Liver (tissue), 8 donors: ENCODE measurements at regions not wholly inside any gene's neighbourhood (a gene's known extent, or its start where the extent isn't known, plus 50 kb on each side); places are given as distances from the start of the nearest gene placed in this dataset.

Source experiments
- DNase-seq: peaks from one replicate; pipeline ENCODE4 v3.0.0-alpha.2; 2017; ENCODE audit warnings: low spot score
- H3K27ac ChIP-seq, 2 donors: one replicate each; pipeline ENCODE4 v1.7.0; 2013; ENCODE audit warnings: inconsistent platforms in 2 of 2, low read length in 2 of 2, control low read depth in 1 of 2, low read depth in 1 of 2, mild to moderate bottlenecking in 1 of 2
- H3K27me3 ChIP-seq, 4 donors: one replicate each; pipeline versions ENCODE4 v1.6.1 to v1.7.0; 2013; ENCODE audit warnings: low read length in 3 of 4, inconsistent platforms in 1 of 4, mild to moderate bottlenecking in 1 of 4, moderate library complexity in 1 of 4; ENCODE audit not compliant: control insufficient read depth in 4 of 4, insufficient read depth in 4 of 4
- H3K36me3 ChIP-seq, 4 donors: one replicate each; pipeline versions ENCODE4 v1.6.1 to v1.7.0; 2013; ENCODE audit warnings: low read length in 3 of 4, mild to moderate bottlenecking in 3 of 4, low read depth in 1 of 4, moderate library complexity in 1 of 4; ENCODE audit not compliant: control insufficient read depth in 4 of 4, insufficient read depth in 3 of 4
- H3K4me1 ChIP-seq, 4 donors: one replicate each; pipeline versions ENCODE4 v1.6.1 to v1.7.0; 2013; ENCODE audit warnings: low read length in 3 of 4, mild to moderate bottlenecking in 3 of 4, moderate library complexity in 1 of 4; ENCODE audit not compliant: control insufficient read depth in 4 of 4, insufficient read depth in 4 of 4
- H3K4me3 ChIP-seq, 3 donors: one replicate each; pipeline versions ENCODE4 v1.6.1 to v1.7.0; 2013; ENCODE audit warnings: low read length in 3 of 3, control low read depth in 1 of 3, low read depth in 1 of 3, mild to moderate bottlenecking in 1 of 3
- H3K9ac ChIP-seq, 2 donors: one replicate each; pipeline ENCODE4 v1.7.0; 2013; ENCODE audit warnings: low read length in 2 of 2, mild to moderate bottlenecking in 2 of 2, moderate library complexity in 2 of 2, control low read depth in 1 of 2, low read depth in 1 of 2
- H3K9me3 ChIP-seq, 4 donors: one replicate each; pipeline versions ENCODE4 v1.6.1 to v1.7.0; 2013; ENCODE audit warnings: low read length in 3 of 4; ENCODE audit not compliant: control insufficient read depth in 4 of 4
- EGR1 ChIP-seq, 2 donors: IDR thresholded peaks; 2 replicates each; pipeline ENCODE4 v1.6.1; 2016 to 2018; ENCODE audit warnings: antibody characterized with exemption in 2 of 2, low read depth in 2 of 2
- GABPA ChIP-seq, 2 donors: IDR thresholded peaks in 1 of 2; conservative IDR thresholded peaks in 1 of 2; 2 replicates each; pipeline ENCODE4 v1.6.1; 2016; ENCODE audit warnings: antibody characterized with exemption in 2 of 2, mild to moderate bottlenecking in 1 of 2, moderate library complexity in 1 of 2
- HNF4A ChIP-seq, 2 donors: conservative IDR thresholded peaks; 2 replicates each; pipeline ENCODE4 v1.6.1; 2016; ENCODE audit warnings: antibody characterized with exemption in 2 of 2, mild to moderate bottlenecking in 2 of 2
- JUND ChIP-seq, 2 donors: IDR thresholded peaks; 2 replicates each; pipeline ENCODE4 v1.6.1; 2016; ENCODE audit warnings: antibody characterized with exemption in 2 of 2
- NR2F2 ChIP-seq: IDR thresholded peaks from 2 replicates; pipeline ENCODE4 v1.6.1; 2016; ENCODE audit warnings: antibody characterized with exemption
- RAD21 ChIP-seq, 2 donors: IDR thresholded peaks; 2 replicates each; pipeline ENCODE4 v1.6.1; 2016; ENCODE audit warnings: antibody characterized with exemption in 2 of 2, mild to moderate bottlenecking in 2 of 2
- RXRA ChIP-seq, 2 donors: IDR thresholded peaks; 2 replicates each; pipeline ENCODE4 v1.6.1; 2017 to 2018; ENCODE audit warnings: antibody characterized with exemption in 2 of 2, mild to moderate bottlenecking in 1 of 2
- SP1 ChIP-seq: IDR thresholded peaks from 2 replicates; pipeline ENCODE4 v1.6.1; 2018; ENCODE audit warnings: antibody characterized with exemption, mild to moderate bottlenecking
- TAF1 ChIP-seq: conservative IDR thresholded peaks from 2 replicates; pipeline ENCODE4 v1.6.1; 2016; ENCODE audit warnings: antibody characterized with exemption, mild to moderate bottlenecking
- YY1 ChIP-seq: IDR thresholded peaks from 2 replicates; pipeline ENCODE4 v1.6.1; 2016; ENCODE audit warnings: antibody characterized with exemption, mild to moderate bottlenecking
- WGBS: extraction: QIAGEN DNeasy Blood & Tissue Kit; methylation state at CpG from one replicate; pipeline ENCODE4 v1.1.7; 2013; 5-methylcytosine and 5-hydroxymethylcytosine counted together
- TF ChIP-seq, protein P1 (sequence below): IDR thresholded peaks from 2 replicates; pipeline ENCODE4 v1.6.1; 2016; ENCODE audit warnings: antibody characterized with exemption, mild to moderate bottlenecking
- TF ChIP-seq, protein P2 (sequence below): IDR thresholded peaks from 2 replicates; pipeline ENCODE4 v1.6.1; 2016; ENCODE audit warnings: antibody characterized with exemption
- TF ChIP-seq, protein P3 (sequence below): fragments of 150-350 bp; IDR thresholded peaks from 2 replicates; pipeline ENCODE4 v1.5.1; 2017; ENCODE audit warnings: improper control_type of control experiment, low read depth, low read length; ENCODE audit not compliant: missing input control
- TF ChIP-seq, protein P4 (sequence below): IDR thresholded peaks from 2 replicates; pipeline ENCODE4 v1.6.1; 2016; ENCODE audit warnings: antibody characterized with exemption
- TF ChIP-seq, protein P5 (sequence below): IDR thresholded peaks from 2 replicates; pipeline ENCODE4 v1.6.1; 2016; ENCODE audit warnings: antibody characterized with exemption
- donor health status: healthy.
- donor health status: healthy.
- donor health status: healthy.
- donor health status: healthy.
- donor health status: healthy.

DNA sequence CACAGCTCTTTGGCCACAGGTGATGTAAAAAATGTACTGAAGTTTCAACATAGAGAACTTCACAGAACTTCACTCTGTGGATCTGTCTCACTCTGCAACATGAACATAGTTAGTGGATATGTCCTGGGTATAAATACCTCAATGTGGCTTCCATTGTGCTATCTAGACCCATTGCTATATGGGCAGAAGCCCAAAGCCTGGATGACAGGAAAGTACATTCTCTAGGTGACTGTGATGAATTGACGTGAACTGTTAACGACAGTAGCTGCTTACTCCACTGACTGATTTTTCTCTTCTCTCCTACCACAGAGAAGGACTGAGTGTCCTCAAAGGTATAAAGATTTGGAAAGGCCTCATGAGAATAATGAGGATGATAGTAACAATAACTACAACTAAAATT lies 270.1 kb upstream of the FTMT start:
- H3K27ac ChIP-seq: no peak overlapping the region
- TF ChIP-seq, protein P1, sequence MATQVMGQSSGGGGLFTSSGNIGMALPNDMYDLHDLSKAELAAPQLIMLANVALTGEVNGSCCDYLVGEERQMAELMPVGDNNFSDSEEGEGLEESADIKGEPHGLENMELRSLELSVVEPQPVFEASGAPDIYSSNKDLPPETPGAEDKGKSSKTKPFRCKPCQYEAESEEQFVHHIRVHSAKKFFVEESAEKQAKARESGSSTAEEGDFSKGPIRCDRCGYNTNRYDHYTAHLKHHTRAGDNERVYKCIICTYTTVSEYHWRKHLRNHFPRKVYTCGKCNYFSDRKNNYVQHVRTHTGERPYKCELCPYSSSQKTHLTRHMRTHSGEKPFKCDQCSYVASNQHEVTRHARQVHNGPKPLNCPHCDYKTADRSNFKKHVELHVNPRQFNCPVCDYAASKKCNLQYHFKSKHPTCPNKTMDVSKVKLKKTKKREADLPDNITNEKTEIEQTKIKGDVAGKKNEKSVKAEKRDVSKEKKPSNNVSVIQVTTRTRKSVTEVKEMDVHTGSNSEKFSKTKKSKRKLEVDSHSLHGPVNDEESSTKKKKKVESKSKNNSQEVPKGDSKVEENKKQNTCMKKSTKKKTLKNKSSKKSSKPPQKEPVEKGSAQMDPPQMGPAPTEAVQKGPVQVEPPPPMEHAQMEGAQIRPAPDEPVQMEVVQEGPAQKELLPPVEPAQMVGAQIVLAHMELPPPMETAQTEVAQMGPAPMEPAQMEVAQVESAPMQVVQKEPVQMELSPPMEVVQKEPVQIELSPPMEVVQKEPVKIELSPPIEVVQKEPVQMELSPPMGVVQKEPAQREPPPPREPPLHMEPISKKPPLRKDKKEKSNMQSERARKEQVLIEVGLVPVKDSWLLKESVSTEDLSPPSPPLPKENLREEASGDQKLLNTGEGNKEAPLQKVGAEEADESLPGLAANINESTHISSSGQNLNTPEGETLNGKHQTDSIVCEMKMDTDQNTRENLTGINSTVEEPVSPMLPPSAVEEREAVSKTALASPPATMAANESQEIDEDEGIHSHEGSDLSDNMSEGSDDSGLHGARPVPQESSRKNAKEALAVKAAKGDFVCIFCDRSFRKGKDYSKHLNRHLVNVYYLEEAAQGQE: no peak
- TF ChIP-seq, protein P2, sequence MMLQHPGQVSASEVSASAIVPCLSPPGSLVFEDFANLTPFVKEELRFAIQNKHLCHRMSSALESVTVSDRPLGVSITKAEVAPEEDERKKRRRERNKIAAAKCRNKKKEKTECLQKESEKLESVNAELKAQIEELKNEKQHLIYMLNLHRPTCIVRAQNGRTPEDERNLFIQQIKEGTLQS: no peak
- TF ChIP-seq, protein P3, sequence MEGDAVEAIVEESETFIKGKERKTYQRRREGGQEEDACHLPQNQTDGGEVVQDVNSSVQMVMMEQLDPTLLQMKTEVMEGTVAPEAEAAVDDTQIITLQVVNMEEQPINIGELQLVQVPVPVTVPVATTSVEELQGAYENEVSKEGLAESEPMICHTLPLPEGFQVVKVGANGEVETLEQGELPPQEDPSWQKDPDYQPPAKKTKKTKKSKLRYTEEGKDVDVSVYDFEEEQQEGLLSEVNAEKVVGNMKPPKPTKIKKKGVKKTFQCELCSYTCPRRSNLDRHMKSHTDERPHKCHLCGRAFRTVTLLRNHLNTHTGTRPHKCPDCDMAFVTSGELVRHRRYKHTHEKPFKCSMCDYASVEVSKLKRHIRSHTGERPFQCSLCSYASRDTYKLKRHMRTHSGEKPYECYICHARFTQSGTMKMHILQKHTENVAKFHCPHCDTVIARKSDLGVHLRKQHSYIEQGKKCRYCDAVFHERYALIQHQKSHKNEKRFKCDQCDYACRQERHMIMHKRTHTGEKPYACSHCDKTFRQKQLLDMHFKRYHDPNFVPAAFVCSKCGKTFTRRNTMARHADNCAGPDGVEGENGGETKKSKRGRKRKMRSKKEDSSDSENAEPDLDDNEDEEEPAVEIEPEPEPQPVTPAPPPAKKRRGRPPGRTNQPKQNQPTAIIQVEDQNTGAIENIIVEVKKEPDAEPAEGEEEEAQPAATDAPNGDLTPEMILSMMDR: no peak
- TF ChIP-seq RXRA (IDR thresholded peaks at IDR 0.05): no peak
- TF ChIP-seq EGR1 (IDR thresholded peaks at IDR 0.05; ENCODE audit: low read depth in 2 of 2): no peak
- TF ChIP-seq RAD21 (IDR thresholded peaks at IDR 0.05): no peak
- no peak for TF ChIP-seq JUND (IDR thresholded peaks at IDR 0.05)
- TF ChIP-seq TAF1: no peak
- DNase-seq: no peak
- H3K4me1 ChIP-seq: no peaks in the 10 kb centered on the region
- 85% methylated on average over 2 of the region's 2 CpGs for WGBS
- H3K36me3 ChIP-seq: no peaks in the 10 kb centered on the region
- H3K4me3 ChIP-seq: no peak overlapping the region
- no peak overlapping the region for H3K9ac ChIP-seq
- peaks cover 0 to 3% (median 0%) of the 10 kb centered on the region in 4 donors for H3K9me3 ChIP-seq
- H3K27me3 ChIP-seq: no peaks in the 10 kb centered on the region

- Histone ChIP-seq H3K9me3 (peaks cover 0 to 3% (median 1%) of the 10 kb centered on the region in 4 donors), H3K9ac (no peak overlapping the region), H3K4me3 (no peak overlapping the region), H3K27ac (no peak overlapping the region), H3K4me1 (no peaks in the 10 kb centered on the region), H3K36me3 (no peaks in the 10 kb centered on the region), H3K27me3 (no peaks in the 10 kb centered on the region)
- TF ChIP-seq EGR1 (IDR thresholded peaks at IDR 0.05; ENCODE audit: low read depth in 2 of 2) (no peak), RAD21 (IDR thresholded peaks at IDR 0.05) (no peak), SP1 (no peak), NR2F2 (no peak), RXRA (IDR thresholded peaks at IDR 0.05) (no peak), HNF4A (conservative IDR thresholded peaks at IDR 0.05) (no peak), YY1 (no peak), GABPA (IDR thresholded peaks at IDR 0.05 in 1 of 2, conservative IDR thresholded peaks at IDR 0.05 in 1 of 2) (no peak), JUND (IDR thresholded peaks at IDR 0.05) (no peak)
- TF ChIP-seq, protein P2: no peak
- TF ChIP-seq, protein P4, sequence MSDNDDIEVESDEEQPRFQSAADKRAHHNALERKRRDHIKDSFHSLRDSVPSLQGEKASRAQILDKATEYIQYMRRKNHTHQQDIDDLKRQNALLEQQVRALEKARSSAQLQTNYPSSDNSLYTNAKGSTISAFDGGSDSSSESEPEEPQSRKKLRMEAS: no peak
- TF ChIP-seq, protein P5, sequence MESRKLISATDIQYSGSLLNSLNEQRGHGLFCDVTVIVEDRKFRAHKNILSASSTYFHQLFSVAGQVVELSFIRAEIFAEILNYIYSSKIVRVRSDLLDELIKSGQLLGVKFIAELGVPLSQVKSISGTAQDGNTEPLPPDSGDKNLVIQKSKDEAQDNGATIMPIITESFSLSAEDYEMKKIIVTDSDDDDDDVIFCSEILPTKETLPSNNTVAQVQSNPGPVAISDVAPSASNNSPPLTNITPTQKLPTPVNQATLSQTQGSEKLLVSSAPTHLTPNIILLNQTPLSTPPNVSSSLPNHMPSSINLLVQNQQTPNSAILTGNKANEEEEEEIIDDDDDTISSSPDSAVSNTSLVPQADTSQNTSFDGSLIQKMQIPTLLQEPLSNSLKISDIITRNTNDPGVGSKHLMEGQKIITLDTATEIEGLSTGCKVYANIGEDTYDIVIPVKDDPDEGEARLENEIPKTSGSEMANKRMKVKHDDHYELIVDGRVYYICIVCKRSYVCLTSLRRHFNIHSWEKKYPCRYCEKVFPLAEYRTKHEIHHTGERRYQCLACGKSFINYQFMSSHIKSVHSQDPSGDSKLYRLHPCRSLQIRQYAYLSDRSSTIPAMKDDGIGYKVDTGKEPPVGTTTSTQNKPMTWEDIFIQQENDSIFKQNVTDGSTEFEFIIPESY: no peak
- TF ChIP-seq, protein P3: no peak
- TF ChIP-seq, protein P1: no peak
- WGBS: 83% methylated on average over 3 of the region's 3 CpGs
- no peak for DNase-seq
These were observed 254.8 kb upstream of the FTMT start for GRCh38 chr5:121596882-121597281.
